ENCODE measurements at regions not wholly inside any gene's neighbourhood (a gene's known extent, or its start where the extent isn't known, plus 50 kb on each side); places are given as distances from the start of the nearest gene placed in this dataset.

GRCh38 chr6:30396833-30397479 lies 52.0 kb downstream of the RPP21 start:
- peaks cover 6% of the 10 kb centered on the region for H3K4me1 ChIP-seq (ENCODE audit: insufficient read depth, low read length)
- H3K9me3 ChIP-seq (ENCODE audit: low read depth, low read length): no peaks in the 10 kb centered on the region
- peaks cover 54% of the 10 kb centered on the region for H3K27me3 ChIP-seq (ENCODE audit: insufficient read depth, low read length)
- H3K4me3 ChIP-seq (ENCODE audit: low read length): no peak overlapping the region

- H3K4me1 ChIP-seq (ENCODE audit: insufficient read depth, low read length): peaks cover 6% of the 10 kb centered on the region
- H3K27me3 ChIP-seq (ENCODE audit: insufficient read depth, low read length): peaks cover 50% of the 10 kb centered on the region
- no peak overlapping the region for H3K4me3 ChIP-seq (ENCODE audit: low read length)
- no peaks in the 10 kb centered on the region for H3K9me3 ChIP-seq (ENCODE audit: low read depth, low read length)
These were observed 52.7 kb downstream of the RPP21 start for GRCh38 chr6:30397697-30398096.

GRCh38 chr6:30399390-30400058 lies 54.6 kb downstream of the RPP21 start:
- no peaks in the 10 kb centered on the region for H3K9me3 ChIP-seq (ENCODE audit: low read depth, low read length)
- peaks cover 6% of the 10 kb centered on the region for H3K4me1 ChIP-seq (ENCODE audit: insufficient read depth, low read length)
- peaks cover 43% of the 10 kb centered on the region for H3K27me3 ChIP-seq (ENCODE audit: insufficient read depth, low read length)
- no peak overlapping the region for H3K4me3 ChIP-seq (ENCODE audit: low read length)

- H3K4me3 ChIP-seq (ENCODE audit: low read length): no peak overlapping the region
- H3K4me1 ChIP-seq (ENCODE audit: insufficient read depth, low read length): no peaks in the 10 kb centered on the region
- peaks cover 11% of the 10 kb centered on the region for H3K9me3 ChIP-seq (ENCODE audit: low read depth, low read length)
- peaks cover 52% of the 10 kb centered on the region for H3K27me3 ChIP-seq (ENCODE audit: insufficient read depth, low read length)
These were observed 61.0 kb downstream of the RPP21 start for GRCh38 chr6:30405934-30406333.

- Histone ChIP-seq H3K4me1 (ENCODE audit: insufficient read depth, low read length) (no peaks in the 10 kb centered on the region), H3K9me3 (ENCODE audit: low read depth, low read length) (peaks cover 11% of the 10 kb centered on the region), H3K27me3 (ENCODE audit: insufficient read depth, low read length) (peaks cover 79% of the 10 kb centered on the region), H3K4me3 (ENCODE audit: low read length) (no peak overlapping the region)
These were observed 64.2 kb downstream of the RPP21 start for GRCh38 chr6:30409184-30409583.

- Histone ChIP-seq H3K27me3 (ENCODE audit: insufficient read depth, low read length) (peaks cover 63% of the 10 kb centered on the region), H3K9me3 (ENCODE audit: low read depth, low read length) (peaks cover 11% of the 10 kb centered on the region), H3K4me3 (ENCODE audit: low read length) (no peak overlapping the region), H3K4me1 (ENCODE audit: insufficient read depth, low read length) (no peaks in the 10 kb centered on the region)
These were observed 66.7 kb downstream of the RPP21 start for GRCh38 chr6:30411515-30412207.

- Histone ChIP-seq H3K9me3 (ENCODE audit: low read depth, low read length) (no peaks in the 10 kb centered on the region), H3K27me3 (ENCODE audit: insufficient read depth, low read length) (peaks cover 20% of the 10 kb centered on the region), H3K4me1 (ENCODE audit: insufficient read depth, low read length) (no peaks in the 10 kb centered on the region), H3K4me3 (ENCODE audit: low read length) (no peak overlapping the region)
These were observed 70.9 kb upstream of the HLA-E start for GRCh38 chr6:30418448-30418847.

GRCh38 chr6:30424549-30424948 lies 64.8 kb upstream of the HLA-E start:
- Histone ChIP-seq H3K4me1 (ENCODE audit: insufficient read depth, low read length) (no peaks in the 10 kb centered on the region), H3K4me3 (ENCODE audit: low read length) (no peak overlapping the region), H3K27me3 (ENCODE audit: insufficient read depth, low read length) (peaks cover 63% of the 10 kb centered on the region)

More at GRCh38 chr6:30424549-30424948, 64.8 kb upstream of the HLA-E start:
- H3K9me3 ChIP-seq (ENCODE audit: low read depth, low read length): no peaks in the 10 kb centered on the region
